K562 (cell line): ENCODE measurements at regions not wholly inside any gene's neighbourhood (a gene's known extent, or its start where the extent isn't known, plus 50 kb on each side); places are given as distances from the start of the nearest gene placed in this dataset.

Source experiments
- AFF4 ChIP-seq: sonication (generic); formaldehyde crosslinking; IDR thresholded peaks from 2 replicates; pipeline ENCODE4 v1.8.0; 2023; ENCODE audit warnings: mild to moderate bottlenecking, missing genetic modification reagents
- ATF4 ChIP-seq: fragments of 450-650 bp; formaldehyde crosslinking; IDR thresholded peaks from 2 replicates; pipeline ENCODE4 v1.4.0; 2022; ENCODE audit warnings: mild to moderate bottlenecking, moderate library complexity
- BRF1 ChIP-seq: IDR thresholded peaks from 3 replicates; pipeline ENCODE4 v1.6.1; 2011; ENCODE audit warnings: borderline replicate concordance, mild to moderate bottlenecking; ENCODE audit not compliant: insufficient read length; ENCODE audit errors: extremely low read depth
- HSF4 ChIP-seq: fragments of 250-450 bp; sonication (Bioruptor Pico); IDR thresholded peaks from 2 replicates; pipeline ENCODE4 v2.1.2; 2022; ENCODE audit warnings: mild to moderate bottlenecking, moderate library complexity, borderline replicate concordance
- MEF2D ChIP-seq: conservative IDR thresholded peaks from 2 replicates; pipeline ENCODE4 v1.6.1; 2016; ENCODE audit warnings: low read depth, missing genetic modification characterization, missing compliant biosample characterization
- POLR2A ChIP-seq: fragments of 450-650 bp; conservative IDR thresholded peaks from 2 replicates; pipeline ENCODE4 v1.6.1; 2016
- POLR2AphosphoS2 ChIP-seq: IDR thresholded peaks from 2 replicates; pipeline ENCODE4 v1.6.1; 2012; ENCODE audit warnings: low read length, improper control_type of control experiment
- REST ChIP-seq, 2 experiments: fragments of 450-650 bp; formaldehyde crosslinking in 1 of 2; IDR thresholded peaks; 2 replicates each; pipeline versions ENCODE4 v1.4.0 to v1.6.1; 2014 to 2020; ENCODE audit warnings: mild to moderate bottlenecking in 2 of 2, borderline replicate concordance in 1 of 2, low read depth in 1 of 2
- TAF1 ChIP-seq: IDR thresholded peaks from 2 replicates; pipeline ENCODE4 v1.6.1; 2011; ENCODE audit warnings: mild to moderate bottlenecking, low read length, moderate library complexity; ENCODE audit not compliant: insufficient read depth, control insufficient read depth, severe bottlenecking; ENCODE audit errors: extremely low read depth
- YY1 ChIP-seq, 3 experiments: IDR thresholded peaks; 2 replicates each; pipeline ENCODE4 v1.6.1; 2011; ENCODE audit warnings: low read length in 2 of 3, mild to moderate bottlenecking in 2 of 3, moderate library complexity in 2 of 3, borderline replicate concordance in 1 of 3, control low read depth in 1 of 3, low read depth in 1 of 3; ENCODE audit not compliant: insufficient read depth in 3 of 3, insufficient replicate concordance in 2 of 3, control insufficient read depth in 1 of 3, insufficient read length in 1 of 3; ENCODE audit errors: extremely low read depth in 1 of 3
- ZNF561 ChIP-seq: fragments of 450-650 bp; formaldehyde crosslinking; conservative IDR thresholded peaks from 2 replicates; pipeline ENCODE4 v1.4.0; 2020; ENCODE audit warnings: mild to moderate bottlenecking, moderate library complexity

- TF ChIP-seq POLR2A = no peak
- TF ChIP-seq REST (IDR thresholded peaks at IDR 0.05; ENCODE audit: borderline replicate concordance) = no peak
- TF ChIP-seq REST (CRISPR knock-in tag; IDR thresholded peaks at IDR 0.05; ENCODE audit: low read depth) = no peak
- TF ChIP-seq POLR2AphosphoS2 = no peak
- TF ChIP-seq ATF4 = no peak
- TF ChIP-seq YY1 (IDR thresholded peaks at IDR 0.05; ENCODE audit: borderline replicate concordance in 1 of 3, control insufficient read depth in 1 of 3, extremely low read depth in 1 of 3, insufficient read depth in 3 of 3, insufficient read length in 1 of 3, insufficient replicate concordance in 2 of 3, low read depth in 1 of 3, low read length in 2 of 3) = no peak
- no peak for TF ChIP-seq AFF4 (CRISPR knock-in tag)
- no peak for TF ChIP-seq ZNF561 (CRISPR knock-in tag)
- TF ChIP-seq TAF1 = no peak
- no peak for TF ChIP-seq MEF2D (tag)
- no peak for TF ChIP-seq BRF1
- no peak for TF ChIP-seq HSF4
Measured at GRCh38 chr5:40405230-40405629, 274.5 kb upstream of the PTGER4 start.
